OCI-M2 (cell line): ENCODE measurements at regions not wholly inside any gene's neighbourhood (a gene's known extent, or its start where the extent isn't known, plus 50 kb on each side); places are given as distances from the start of the nearest gene placed in this dataset.
"Not testable (repeated sequence)": the region's sequence is repeated elsewhere in the genome, so short reads cannot be mapped to it uniquely, and the experiment has no call there.

ENCODE experiments used
- DNase-seq: peaks from one replicate; lab custom pipeline; 2025; ENCODE audit not compliant: unreplicated experiment; lab: John Stamatoyannopoulos, UW

DNA sequence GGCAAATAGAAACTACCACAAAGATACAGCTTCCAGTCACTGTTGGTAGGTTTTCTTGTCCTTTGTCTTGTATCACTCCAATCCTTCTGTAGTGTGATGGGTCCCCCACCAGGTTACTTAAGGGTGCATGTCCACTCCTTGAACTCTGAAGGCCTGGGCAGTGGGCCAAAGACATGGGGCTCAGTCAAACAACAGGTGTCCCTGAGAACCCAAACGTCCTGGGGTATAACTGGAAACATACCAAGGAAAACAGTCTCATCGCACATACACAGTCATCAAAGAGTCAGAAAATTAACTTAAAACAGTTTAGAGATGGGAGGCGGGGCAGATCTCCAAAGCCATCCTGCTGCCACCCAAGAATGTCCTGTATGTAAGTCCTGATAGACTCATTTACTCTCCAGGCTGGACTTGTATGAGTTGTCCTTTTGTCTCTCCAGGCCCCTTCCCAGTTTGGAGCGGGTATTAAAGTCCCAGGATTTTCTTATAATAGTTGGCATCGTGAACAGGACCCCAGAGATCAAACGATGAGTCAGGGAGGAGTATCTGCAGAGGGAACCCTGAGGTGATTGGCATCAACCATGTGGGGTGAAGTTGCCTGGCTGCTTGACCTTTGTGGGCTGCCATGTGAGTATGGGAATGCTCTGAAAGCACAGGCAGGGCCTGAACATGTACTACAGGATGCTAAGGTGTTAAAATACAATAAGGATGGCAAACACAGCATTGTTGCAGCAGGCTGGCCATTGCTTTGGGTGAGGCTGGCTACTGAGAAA is 613.2 kb upstream of the KLF12 start:
- no peak for DNase-seq

DNA sequence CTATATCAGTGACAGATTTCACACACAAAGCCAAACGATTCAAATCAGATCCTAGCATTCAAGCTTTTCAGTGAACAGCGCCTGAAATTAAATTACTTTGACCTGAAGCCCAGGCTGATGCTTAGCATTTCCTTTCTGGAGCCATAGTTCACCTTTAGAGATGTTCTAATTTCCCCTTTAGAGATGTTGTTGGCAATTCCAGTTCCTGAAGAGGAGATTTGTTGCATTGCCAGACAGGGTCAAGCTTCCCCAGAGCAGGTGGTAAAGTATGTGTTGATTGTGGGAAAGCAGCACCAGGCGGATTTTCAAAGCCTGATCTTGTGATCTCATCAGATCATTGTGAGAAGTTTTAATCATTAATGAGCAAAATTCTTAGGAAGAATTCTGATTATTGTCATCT is 609.8 kb upstream of the KLF12 start:
- DNase-seq: no peak

DNA sequence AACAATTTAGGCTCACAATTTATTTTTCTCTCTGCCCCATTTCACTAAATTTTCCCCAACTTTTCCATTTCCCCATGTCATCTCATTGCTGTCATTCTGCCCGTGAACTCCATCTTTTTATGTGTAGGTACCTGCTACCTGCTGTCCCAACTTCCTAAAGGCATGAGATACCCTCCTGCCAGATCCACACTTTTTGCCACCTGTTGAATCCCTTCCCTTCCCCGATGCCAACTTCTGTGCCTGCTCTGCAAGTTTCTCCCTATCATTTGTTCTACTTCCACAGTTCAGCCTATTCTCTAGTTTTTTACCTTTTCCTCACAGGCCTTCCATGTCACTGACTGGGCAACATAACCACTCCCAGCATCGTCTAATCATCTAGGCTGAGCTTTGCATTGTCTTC is 607.5 kb upstream of the KLF12 start:
- no peak for DNase-seq

DNA sequence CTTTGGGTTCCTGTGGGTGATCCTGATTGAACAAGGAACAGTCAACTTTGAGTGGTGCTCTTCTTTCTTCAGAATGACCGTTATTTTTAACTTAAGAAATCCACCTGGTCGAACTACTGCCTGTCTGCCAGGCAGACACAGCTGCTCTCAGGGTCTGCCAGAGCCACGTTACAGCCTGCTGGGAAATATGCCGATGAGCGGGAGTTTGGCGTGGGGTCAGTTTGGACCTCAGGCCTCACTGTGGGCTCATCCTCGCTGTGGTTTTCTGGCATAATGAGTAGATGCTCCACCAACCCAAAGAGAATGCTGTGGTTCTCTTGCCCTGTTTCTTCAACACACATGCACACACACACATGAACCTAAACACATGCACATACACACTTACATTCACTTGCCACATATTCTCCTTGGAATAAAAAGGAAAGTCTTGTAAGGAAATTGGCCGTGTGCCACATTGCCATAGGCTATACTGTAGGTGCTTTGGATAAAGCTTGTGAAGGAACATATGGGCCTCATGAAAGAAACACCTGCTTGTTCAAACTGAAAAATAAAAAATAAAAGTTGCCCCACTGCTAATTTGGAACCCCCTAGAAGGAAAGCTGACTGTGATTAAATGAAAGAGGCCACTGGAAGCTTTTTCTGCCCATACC is 598.7 kb upstream of the KLF12 start:
- no peak for DNase-seq

DNA sequence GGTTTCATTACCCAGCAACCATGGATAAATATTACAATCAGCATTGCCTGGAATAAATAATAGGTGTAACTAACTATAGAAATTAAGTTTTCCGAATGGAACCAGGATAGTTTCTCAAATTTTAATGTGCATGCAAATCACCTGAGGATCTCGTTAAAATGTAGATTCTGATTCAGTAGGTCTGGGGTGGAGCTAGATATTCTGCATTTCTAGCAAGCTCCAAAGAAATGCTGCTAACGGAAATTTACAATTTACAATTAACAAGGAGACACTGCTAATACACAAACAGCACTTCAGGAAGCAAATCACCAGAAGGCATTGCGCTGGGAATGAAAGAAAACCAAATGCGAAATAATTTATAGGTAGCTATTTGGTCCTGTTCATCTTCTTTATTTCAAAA is 597.5 kb upstream of the KLF12 start:
- no peak for DNase-seq

DNA sequence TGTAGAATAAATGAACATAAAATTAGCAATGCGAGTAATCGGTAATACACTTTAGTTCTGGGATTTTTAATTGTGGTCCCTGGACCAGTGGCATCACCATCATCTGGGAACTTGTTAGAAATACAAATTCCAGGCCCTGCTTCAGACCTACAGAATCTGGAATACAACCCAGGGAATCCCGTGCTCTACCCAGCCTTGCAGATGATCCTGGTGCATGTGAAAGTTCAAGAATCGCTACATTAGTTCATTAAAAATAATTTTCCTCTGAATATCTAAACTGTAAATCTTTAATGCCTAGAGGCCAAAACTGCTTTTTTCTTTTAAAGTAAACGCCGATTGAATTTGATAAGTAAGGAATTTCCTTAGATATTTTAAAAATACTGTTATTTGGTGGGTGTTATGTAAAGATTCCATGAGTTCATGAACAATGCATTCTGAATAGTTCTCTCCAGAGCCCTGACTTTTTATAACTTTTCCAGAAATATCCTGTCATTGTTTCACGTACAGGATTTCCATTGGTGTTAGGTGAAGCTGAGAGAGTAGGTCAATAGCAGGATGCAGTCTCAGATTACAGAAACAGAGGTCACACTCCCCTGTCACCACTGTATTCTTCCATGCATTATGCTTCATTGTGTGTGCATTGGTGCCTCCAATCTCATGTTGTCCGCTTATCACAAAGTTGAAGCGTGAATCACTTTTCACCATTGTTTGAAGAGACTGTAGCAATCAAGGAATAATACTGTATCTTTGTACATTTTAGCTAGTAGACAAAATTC is 596.5 kb upstream of the KLF12 start:
- DNase-seq: no peak

DNA sequence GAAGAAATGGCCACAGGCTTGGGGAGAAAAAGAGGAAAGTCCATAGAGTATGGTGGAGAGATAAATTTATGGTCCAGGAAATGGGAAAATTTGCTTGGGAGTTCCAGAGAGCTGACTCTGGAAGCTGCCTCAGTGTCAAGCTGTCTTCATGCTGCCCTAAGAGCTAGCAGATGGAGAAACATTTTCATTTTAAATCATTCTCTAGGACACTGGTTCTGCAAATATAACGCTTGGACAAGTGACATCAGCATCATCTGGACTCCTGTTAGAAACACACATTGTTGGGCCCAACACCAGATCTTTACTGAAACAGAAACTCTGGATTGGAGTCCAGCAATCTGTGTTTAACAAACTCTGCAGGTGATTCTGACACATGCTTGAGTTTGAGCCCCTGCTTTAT is 592.0 kb upstream of the KLF12 start:
- no peak for DNase-seq

DNA sequence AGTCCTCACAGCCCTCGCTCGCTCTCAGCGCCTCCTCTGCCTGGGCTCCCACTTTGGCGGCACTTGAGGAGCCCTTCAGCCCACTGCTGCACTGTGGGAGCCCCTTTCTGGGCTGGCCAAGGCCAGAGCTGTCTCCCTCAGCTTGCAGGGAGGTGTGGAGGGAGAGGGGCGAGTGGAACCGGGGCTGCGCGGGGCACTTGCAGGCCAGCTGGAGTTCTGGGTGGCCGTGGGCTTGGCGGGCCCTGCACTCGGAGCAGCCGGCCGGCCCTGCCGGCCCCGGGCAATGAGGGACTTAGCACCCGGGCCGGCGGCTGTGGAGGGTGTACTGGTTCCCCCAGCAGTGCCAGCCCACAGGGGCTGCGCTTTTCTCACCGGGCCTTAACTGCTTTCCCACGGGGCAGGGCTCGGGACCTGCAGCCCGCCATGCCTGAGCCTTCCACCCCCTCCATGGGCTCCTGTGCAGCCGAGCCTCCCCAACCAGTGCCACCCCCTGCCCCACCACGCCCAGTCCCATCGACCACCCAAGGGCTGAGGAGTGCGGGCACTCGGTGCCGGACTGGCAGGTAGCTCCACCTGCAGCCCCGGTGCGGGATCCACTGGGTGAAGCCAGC is 584.1 kb upstream of the KLF12 start:
- DNase-seq: not testable (repeated sequence)

DNA sequence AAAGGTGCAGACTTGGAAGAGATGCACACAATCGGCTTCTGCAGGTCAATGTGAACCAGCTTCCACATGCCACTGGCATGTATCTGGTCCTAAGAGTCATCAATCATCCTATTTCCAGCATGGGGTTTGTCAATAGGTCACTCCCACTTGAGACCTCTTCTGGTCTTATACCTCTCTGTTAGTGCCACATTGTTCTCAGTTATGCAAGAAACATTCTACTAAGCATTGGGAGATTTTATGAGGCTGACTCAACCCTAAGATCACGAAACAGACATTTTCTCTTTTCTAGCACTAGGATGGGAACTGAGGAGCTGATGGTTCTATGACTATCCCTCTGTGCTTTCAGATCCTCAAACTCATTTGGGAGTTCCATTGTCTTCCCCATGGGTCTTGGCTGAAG is 581.5 kb upstream of the KLF12 start:
- no peak for DNase-seq

DNA sequence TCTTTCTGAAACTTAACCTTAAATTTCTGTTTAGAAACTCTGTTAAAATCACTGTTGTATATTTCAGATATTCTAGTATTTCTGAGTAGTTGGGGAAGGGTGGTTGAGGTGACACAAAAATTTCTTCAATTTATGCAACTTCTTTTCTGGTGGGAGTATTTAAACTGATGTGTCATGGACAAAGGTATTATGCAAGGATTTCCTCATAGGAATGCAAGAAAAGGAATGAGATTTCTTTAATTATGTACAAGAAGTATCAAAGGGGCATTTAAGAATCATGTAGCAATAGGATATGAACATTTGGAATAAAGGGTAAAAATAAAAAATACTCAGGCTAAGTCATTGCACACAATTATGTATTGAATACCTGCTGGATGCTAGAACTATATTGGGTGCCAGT is 575.8 kb upstream of the KLF12 start:
- no peak for DNase-seq

DNA sequence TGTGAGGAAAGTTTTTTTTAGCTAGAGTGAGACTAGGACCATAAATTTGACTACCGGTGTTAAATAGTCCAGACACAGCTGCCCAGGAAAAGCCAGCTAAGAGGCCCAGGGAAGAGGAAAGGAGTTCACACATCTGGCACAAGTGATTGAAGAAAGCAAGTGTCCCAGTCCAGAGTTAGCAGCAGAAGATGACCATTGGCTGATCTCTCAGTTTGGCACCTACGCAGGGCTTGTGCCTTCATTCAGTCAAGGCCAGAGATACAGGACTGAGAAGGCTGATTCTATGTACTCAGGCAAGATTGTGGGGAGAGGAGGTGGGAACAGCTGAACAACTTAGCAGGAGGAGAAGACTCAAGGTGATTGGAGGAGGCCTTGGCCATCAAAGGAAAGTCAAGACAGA is 575.0 kb upstream of the KLF12 start:
- no peak for DNase-seq

DNA sequence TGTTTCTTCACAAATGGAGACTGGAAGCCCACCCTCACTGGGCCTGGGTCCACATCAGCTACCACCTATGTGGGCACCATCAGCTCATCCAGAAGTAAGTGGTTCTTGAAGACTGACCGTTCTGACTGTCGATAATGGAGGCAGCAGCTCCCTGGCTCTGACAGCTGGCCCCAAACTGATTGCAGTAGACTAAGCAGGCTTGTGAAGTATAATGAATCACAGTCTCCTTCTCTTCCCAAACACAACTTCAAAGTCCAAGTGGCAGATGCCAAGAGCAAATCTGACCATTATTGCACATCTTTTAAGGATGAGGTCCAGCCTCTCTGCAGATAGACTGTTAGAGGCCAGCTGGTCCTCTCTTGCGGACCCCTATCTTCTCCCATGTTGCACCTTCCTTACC is 574.4 kb upstream of the KLF12 start:
- no peak for DNase-seq

DNA sequence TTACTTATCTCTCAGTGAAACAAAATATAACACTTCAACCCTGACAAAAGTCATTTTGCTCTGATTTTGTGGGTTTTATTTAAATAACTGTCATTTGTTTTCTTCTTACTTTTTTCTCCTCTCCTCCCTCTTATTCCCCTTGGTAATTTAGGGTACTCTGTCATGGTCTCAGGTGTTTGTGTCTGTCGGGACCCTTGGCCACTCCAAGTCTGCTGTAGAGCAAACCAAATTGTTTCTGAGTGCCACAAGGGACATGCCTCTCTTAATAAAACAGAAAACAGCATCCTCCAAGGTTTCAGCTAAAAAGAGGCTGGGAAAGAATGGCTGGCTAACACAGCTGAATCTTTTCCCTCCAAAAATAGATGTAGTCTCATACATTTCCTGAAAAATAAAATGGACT is 573.1 kb upstream of the KLF12 start:
- DNase-seq: no peak

DNA sequence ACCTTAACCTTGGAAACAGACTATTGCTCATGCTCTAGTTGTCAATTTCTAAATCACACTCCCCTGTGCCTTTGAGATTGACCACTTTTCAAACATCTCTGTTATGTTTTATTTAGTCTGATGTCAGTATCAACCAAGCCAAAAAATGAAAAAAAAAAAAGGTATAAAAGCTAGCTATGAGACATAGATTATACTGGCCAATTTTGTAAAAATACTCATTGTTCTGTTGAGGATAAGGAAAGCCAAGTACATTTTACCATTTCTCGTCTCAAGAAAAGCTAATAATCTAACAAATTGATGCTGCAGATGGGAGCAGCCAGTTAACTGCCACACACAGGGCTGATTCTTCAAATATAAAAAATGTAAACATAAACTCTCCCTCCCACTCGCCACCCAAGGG is 572.6 kb upstream of the KLF12 start:
- DNase-seq: no peak

DNA sequence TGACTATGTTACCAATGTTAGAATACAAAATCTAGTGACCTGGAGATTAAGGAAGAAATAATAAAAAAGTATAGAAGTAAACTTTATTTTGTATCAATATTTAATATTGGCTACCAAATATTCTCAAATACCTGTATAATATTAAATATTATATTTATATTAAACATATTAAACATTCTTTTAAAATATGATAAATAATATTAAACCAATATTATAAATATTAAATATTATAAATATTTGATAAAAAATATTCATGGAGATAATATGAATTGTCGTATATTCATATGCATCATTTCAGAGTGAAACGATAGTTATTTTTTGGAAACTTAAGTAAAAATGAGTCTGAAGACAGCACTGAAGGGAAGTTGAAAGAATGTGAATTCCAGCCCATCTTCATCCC is 571.2 kb upstream of the KLF12 start:
- no peak for DNase-seq

DNA sequence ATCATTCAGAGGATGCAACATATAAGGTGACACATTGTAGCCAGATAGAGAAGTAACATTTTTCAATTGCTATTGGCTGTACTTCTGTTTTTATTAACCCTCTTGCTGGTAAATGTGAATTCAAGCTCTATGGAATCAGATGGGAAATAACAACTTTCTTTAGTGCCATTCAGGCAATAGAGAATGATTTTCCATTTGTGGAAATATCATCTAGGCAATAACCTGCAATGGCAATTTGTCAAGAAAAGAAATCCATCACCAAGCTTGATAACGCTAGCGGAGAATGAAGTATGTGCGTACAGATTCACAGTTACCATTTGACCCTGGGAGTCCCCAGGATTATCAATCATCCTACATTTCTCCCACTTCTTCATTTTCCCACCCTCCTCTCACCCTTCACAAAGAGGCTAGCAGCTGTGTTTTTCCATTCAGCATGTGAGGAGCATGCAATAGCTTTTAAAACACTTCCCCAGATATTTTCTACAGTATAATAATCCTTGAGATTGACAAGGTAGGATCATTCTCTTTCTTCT is 569.7 kb upstream of the KLF12 start:
- no peak for DNase-seq

DNA sequence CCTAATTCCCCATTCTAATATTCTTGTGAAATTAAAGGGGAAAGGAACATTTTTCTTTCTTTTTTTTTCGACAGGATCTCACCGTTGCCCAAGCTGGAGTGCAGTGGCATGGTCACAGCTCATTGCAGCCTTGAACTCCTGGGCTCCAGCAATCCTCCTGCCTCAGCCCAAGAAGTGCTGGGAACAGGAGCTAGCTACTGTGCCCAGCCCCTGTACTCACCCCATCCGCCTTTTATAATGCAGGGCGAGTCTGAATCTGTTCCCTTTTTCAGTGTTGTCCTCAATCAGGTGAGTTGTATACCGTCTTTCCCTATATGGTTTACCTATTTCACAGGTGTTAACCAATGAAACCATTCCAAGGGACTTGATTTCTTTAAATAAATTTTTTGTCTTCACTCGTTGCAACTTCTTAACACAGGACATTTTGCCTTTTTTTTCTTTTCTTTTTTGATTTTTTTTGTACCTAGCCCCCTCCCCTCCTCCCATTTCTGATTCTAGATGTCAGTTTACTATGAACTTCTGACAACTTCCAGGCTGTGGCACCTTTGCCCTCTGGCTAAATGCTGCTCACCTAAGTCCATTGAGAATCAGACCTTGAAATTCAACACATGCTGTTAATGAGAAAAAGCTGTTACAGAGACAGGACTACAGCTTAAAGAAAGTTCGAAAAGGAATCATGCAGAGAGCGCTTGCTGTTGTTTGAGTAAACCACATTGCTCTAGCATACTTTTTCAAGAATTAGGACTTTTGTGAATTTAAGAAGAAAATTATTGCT is 562.1 kb upstream of the KLF12 start:
- no peak for DNase-seq

DNA sequence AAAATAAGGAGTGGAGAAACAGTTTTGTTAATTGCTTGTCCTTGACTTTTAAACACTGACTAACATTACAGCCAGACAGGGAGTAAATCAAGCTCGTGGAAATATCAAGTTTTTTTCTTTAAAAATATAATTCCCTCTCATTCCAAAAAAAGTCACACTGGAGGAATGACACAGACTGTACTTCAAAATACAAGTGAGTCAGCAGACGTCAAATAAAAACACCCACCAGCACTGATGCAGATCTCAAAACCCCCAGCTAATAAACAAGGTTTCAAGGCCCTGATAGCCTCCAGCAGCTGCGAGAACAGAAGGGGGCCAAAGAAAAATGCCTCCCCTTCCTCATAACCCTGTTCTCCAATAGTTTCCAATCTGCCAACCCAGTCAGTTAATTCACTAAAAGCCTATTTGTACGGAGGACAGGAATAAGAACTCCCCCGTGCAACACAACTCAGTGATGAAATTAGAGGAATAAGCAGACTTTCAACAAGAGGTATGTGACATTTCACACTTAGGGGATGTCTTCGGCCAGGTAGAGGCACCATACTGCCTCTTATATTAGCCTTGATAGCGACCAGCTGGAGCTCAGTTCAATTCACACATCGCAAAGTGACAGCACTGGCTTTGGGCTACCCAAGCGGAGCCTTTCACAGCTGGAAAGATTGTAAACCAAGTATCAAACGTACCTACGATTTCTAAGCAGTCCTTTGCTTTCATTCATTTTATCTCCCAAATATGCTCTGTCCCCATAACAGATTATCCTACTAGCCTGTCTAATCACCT is 561.0 kb upstream of the KLF12 start:
- DNase-seq: no peak

DNA sequence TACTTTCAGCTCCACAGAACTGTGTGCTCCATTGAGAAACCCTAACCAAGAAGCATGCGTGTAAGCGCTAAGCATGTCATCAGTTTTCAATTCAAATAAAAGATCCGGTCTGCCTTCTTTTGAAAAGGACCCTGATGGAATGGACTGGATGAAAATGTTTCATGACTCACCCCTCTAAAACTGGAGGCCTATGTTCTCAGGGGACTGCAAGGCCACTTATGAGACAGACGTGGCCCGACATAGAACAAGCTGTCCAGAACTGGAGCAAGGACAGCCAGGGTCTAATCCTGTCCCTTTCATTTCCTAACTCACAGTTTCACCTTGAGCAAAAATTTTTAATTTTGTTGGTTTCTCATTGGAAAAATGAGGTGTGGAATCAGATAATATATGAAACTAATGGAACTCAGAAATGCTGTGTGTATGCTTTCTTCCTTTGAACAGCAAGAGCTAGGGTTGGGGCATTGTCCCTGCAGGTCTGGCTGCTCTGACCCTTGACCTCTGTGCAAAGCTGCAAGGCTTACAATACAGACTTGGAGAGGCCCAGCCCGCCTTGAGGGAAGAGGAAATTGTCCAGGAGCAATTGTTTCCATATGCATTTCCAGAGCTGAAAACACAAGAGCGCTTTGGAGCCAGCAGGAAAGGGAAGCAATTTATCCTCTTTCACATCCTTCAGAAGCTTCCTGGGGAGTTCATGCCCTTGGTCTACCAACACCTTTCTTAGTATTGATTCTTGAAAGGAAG is 553.4 kb upstream of the KLF12 start:
- no peak for DNase-seq
